ENCODE measurements at regions not wholly inside any gene's neighbourhood (a gene's known extent, or its start where the extent isn't known, plus 50 kb on each side); places are given as distances from the start of the nearest gene placed in this dataset.
A peak's percentile ranks its signal among the peaks of the same experiment; 100 is the strongest.

- H3K4me3 ChIP-seq (ENCODE audit: insufficient read depth, low read depth, low read length), result no peak overlapping the region
- H3K36me3 ChIP-seq (replicated peaks; ENCODE audit: control insufficient read depth, insufficient read depth, low read length), result no peaks in the 10 kb centered on the region
- no peak for DNase-seq
- H3K27me3 ChIP-seq (ENCODE audit: control insufficient read depth, insufficient read depth, low read length), result no peaks in the 10 kb centered on the region
Measured at GRCh38 chr3:72563690-72564370, 284.4 kb downstream of the SHQ1 start.

- Histone ChIP-seq H3K36me3 (replicated peaks; ENCODE audit: control insufficient read depth, insufficient read depth, low read length) (no peaks in the 10 kb centered on the region), H3K27me3 (ENCODE audit: control insufficient read depth, insufficient read depth, low read length) (no peaks in the 10 kb centered on the region), H3K4me3 (ENCODE audit: insufficient read depth, low read depth, low read length) (no peak overlapping the region)
- DNase-seq, result peak; percentile 57
Measured at GRCh38 chr3:72560846-72561675, 287.2 kb downstream of the SHQ1 start.

- no peak overlapping the region for H3K4me3 ChIP-seq (ENCODE audit: insufficient read depth, low read depth, low read length)
- no peaks in the 10 kb centered on the region for H3K36me3 ChIP-seq (replicated peaks; ENCODE audit: control insufficient read depth, insufficient read depth, low read length)
- H3K27me3 ChIP-seq (ENCODE audit: control insufficient read depth, insufficient read depth, low read length), result no peaks in the 10 kb centered on the region
- no peak for DNase-seq
Measured at GRCh38 chr3:72559385-72559784, 288.9 kb downstream of the SHQ1 start.

- DNase-seq, result no peak
- Histone ChIP-seq H3K36me3 (replicated peaks; ENCODE audit: control insufficient read depth, insufficient read depth, low read length) (no peaks in the 10 kb centered on the region), H3K4me3 (ENCODE audit: insufficient read depth, low read depth, low read length) (no peak overlapping the region), H3K27me3 (ENCODE audit: control insufficient read depth, insufficient read depth, low read length) (no peaks in the 10 kb centered on the region)
Measured at GRCh38 chr3:72558001-72558400, 290.2 kb downstream of the SHQ1 start.

GRCh38 chr3:72555714-72556113 is 292.5 kb downstream of the SHQ1 start:
- no peak for DNase-seq
- H3K36me3 ChIP-seq (replicated peaks; ENCODE audit: control insufficient read depth, insufficient read depth, low read length), result no peaks in the 10 kb centered on the region
- no peaks in the 10 kb centered on the region for H3K27me3 ChIP-seq (ENCODE audit: control insufficient read depth, insufficient read depth, low read length)
- H3K4me3 ChIP-seq (ENCODE audit: insufficient read depth, low read depth, low read length), result no peak overlapping the region

- no peak overlapping the region for H3K4me3 ChIP-seq (ENCODE audit: insufficient read depth, low read depth, low read length)
- no peaks in the 10 kb centered on the region for H3K27me3 ChIP-seq (ENCODE audit: control insufficient read depth, insufficient read depth, low read length)
- no peak for DNase-seq
- no peaks in the 10 kb centered on the region for H3K36me3 ChIP-seq (replicated peaks; ENCODE audit: control insufficient read depth, insufficient read depth, low read length)
Measured at GRCh38 chr3:72554689-72555088, 293.6 kb downstream of the SHQ1 start.

- no peak overlapping the region for H3K4me3 ChIP-seq (ENCODE audit: insufficient read depth, low read depth, low read length)
- H3K36me3 ChIP-seq (replicated peaks; ENCODE audit: control insufficient read depth, insufficient read depth, low read length), result no peaks in the 10 kb centered on the region
- H3K27me3 ChIP-seq (ENCODE audit: control insufficient read depth, insufficient read depth, low read length), result no peaks in the 10 kb centered on the region
- DNase-seq, result no peak
Measured at GRCh38 chr3:72553298-72553697, 294.9 kb downstream of the SHQ1 start.

- no peak for DNase-seq
- H3K36me3 ChIP-seq (replicated peaks; ENCODE audit: control insufficient read depth, insufficient read depth, low read length), result no peaks in the 10 kb centered on the region
- no peak overlapping the region for H3K4me3 ChIP-seq (ENCODE audit: insufficient read depth, low read depth, low read length)
- H3K27me3 ChIP-seq (ENCODE audit: control insufficient read depth, insufficient read depth, low read length), result no peaks in the 10 kb centered on the region
Measured at GRCh38 chr3:72550582-72551262, 297.5 kb downstream of the SHQ1 start.

GRCh38 chr3:72549761-72550581 is 298.3 kb downstream of the SHQ1 start:
- no peaks in the 10 kb centered on the region for H3K36me3 ChIP-seq (replicated peaks; ENCODE audit: control insufficient read depth, insufficient read depth, low read length)
- H3K27me3 ChIP-seq (ENCODE audit: control insufficient read depth, insufficient read depth, low read length), result no peaks in the 10 kb centered on the region
- no peak overlapping the region for H3K4me3 ChIP-seq (ENCODE audit: insufficient read depth, low read depth, low read length)
- no peak for DNase-seq

- DNase-seq, result no peak
- no peak overlapping the region for H3K4me3 ChIP-seq (ENCODE audit: insufficient read depth, low read depth, low read length)
- no peaks in the 10 kb centered on the region for H3K36me3 ChIP-seq (replicated peaks; ENCODE audit: control insufficient read depth, insufficient read depth, low read length)
- H3K27me3 ChIP-seq (ENCODE audit: control insufficient read depth, insufficient read depth, low read length), result no peaks in the 10 kb centered on the region
Measured at GRCh38 chr3:72548981-72549380, 299.3 kb downstream of the SHQ1 start.

GRCh38 chr3:72548461-72548860 is 299.8 kb downstream of the SHQ1 start:
- Histone ChIP-seq H3K27me3 (ENCODE audit: control insufficient read depth, insufficient read depth, low read length) (no peaks in the 10 kb centered on the region), H3K4me3 (ENCODE audit: insufficient read depth, low read depth, low read length) (no peak overlapping the region), H3K36me3 (replicated peaks; ENCODE audit: control insufficient read depth, insufficient read depth, low read length) (no peaks in the 10 kb centered on the region)
- DNase-seq, result no peak

GRCh38 chr3:72547183-72547582 is 301.1 kb downstream of the SHQ1 start:
- Histone ChIP-seq H3K4me3 (ENCODE audit: insufficient read depth, low read depth, low read length) (no peak overlapping the region), H3K27me3 (ENCODE audit: control insufficient read depth, insufficient read depth, low read length) (no peaks in the 10 kb centered on the region), H3K36me3 (replicated peaks; ENCODE audit: control insufficient read depth, insufficient read depth, low read length) (no peaks in the 10 kb centered on the region)
- DNase-seq, result no peak

- no peak for DNase-seq
- H3K36me3 ChIP-seq (replicated peaks; ENCODE audit: control insufficient read depth, insufficient read depth, low read length), result no peaks in the 10 kb centered on the region
- no peaks in the 10 kb centered on the region for H3K27me3 ChIP-seq (ENCODE audit: control insufficient read depth, insufficient read depth, low read length)
- H3K4me3 ChIP-seq (ENCODE audit: insufficient read depth, low read depth, low read length), result no peak overlapping the region
Measured at GRCh38 chr3:72544239-72544638, 304.0 kb downstream of the SHQ1 start.

- Histone ChIP-seq H3K36me3 (replicated peaks; ENCODE audit: control insufficient read depth, insufficient read depth, low read length) (no peaks in the 10 kb centered on the region), H3K27me3 (ENCODE audit: control insufficient read depth, insufficient read depth, low read length) (no peaks in the 10 kb centered on the region), H3K4me3 (ENCODE audit: insufficient read depth, low read depth, low read length) (no peak overlapping the region)
- no peak for DNase-seq
Measured at GRCh38 chr3:72543246-72543645, 305.0 kb downstream of the SHQ1 start.

Data from H7 (cell line).